CD4-positive, alpha-beta T cell treated with Interleukin-15 for 4 hours (primary cell): ENCODE measurements at regions not wholly inside any gene's neighbourhood (a gene's known extent, or its start where the extent isn't known, plus 50 kb on each side); places are given as distances from the start of the nearest gene placed in this dataset.

Source experiments
- DNase-seq: peaks from one replicate; pipeline ENCODE4 v3.0.0-alpha.2; 2020; ENCODE audit warnings: low spot score

- DNase-seq: no peak
Observed at GRCh38 chr6:14702678-14703077, 543.2 kb upstream of the JARID2 start.

GRCh38 chr6:14703586-14703985, 542.3 kb upstream of the JARID2 start:
- DNase-seq: no peak

- no peak for DNase-seq
Observed at GRCh38 chr6:14704383-14705271, 541.2 kb upstream of the JARID2 start.

- no peak for DNase-seq
Observed at GRCh38 chr6:14705841-14706377, 540.0 kb upstream of the JARID2 start.

- DNase-seq: no peak
Observed at GRCh38 chr6:14706378-14706929, 539.4 kb upstream of the JARID2 start.

- DNase-seq: no peak
Observed at GRCh38 chr6:14707276-14707675, 538.6 kb upstream of the JARID2 start.

- DNase-seq: no peak
Observed at GRCh38 chr6:14707971-14708465, 537.9 kb upstream of the JARID2 start.

- DNase-seq: no peak
Observed at GRCh38 chr6:14709066-14709670, 536.7 kb upstream of the JARID2 start.

GRCh38 chr6:14709900-14710299, 536.0 kb upstream of the JARID2 start:
- no peak for DNase-seq

GRCh38 chr6:14710421-14710820, 535.4 kb upstream of the JARID2 start:
- no peak for DNase-seq

GRCh38 chr6:14711056-14711703, 534.7 kb upstream of the JARID2 start:
- DNase-seq: peak; percentile 37

- DNase-seq: no peak
Observed at GRCh38 chr6:14711704-14712379, 534.0 kb upstream of the JARID2 start.

- no peak for DNase-seq
Observed at GRCh38 chr6:14713008-14713960, 532.6 kb upstream of the JARID2 start.

- no peak for DNase-seq
Observed at GRCh38 chr6:14713966-14714631, 531.8 kb upstream of the JARID2 start.

GRCh38 chr6:14715076-14715475, 530.8 kb upstream of the JARID2 start:
- DNase-seq: no peak

- no peak for DNase-seq
Observed at GRCh38 chr6:14716499-14717146, 529.2 kb upstream of the JARID2 start.

- DNase-seq: peak; percentile 30
Observed at GRCh38 chr6:14717307-14717706, 528.6 kb upstream of the JARID2 start.

- DNase-seq: no peak
Observed at GRCh38 chr6:14718861-14719260, 527.0 kb upstream of the JARID2 start.

GRCh38 chr6:14719270-14719669, 526.6 kb upstream of the JARID2 start:
- DNase-seq: no peak
